GM23338 (cell line): ENCODE measurements at regions not wholly inside any gene's neighbourhood (a gene's known extent, or its start where the extent isn't known, plus 50 kb on each side); places are given as distances from the start of the nearest gene placed in this dataset.

Experiments
- ATAC-seq: fragments of 200-7000 bp; cut with Tn5 transposase; 3 replicates; pipeline ENCODE4 v1.9.1; 2020
- DNase-seq: peaks from one replicate; pipeline ENCODE4 v3.0.0-alpha.2; 2015; ENCODE audit warnings: low spot score
- H2AFZ ChIP-seq: fragments of 200-600 bp; sonication (generic); 2 replicates; pipeline ENCODE4 v1.8.0; 2016; ENCODE audit warnings: antibody characterized with exemption, mild to moderate bottlenecking, moderate library complexity
- H3F3A ChIP-seq: fragments of 200-600 bp; sonication (generic); replicated peaks from 2 replicates; pipeline ENCODE4 v1.8.0; 2017; ENCODE audit warnings: antibody characterized with exemption, mixed run types, low read depth
- H3K27ac ChIP-seq: fragments of 200-600 bp; sonication (generic); 2 replicates; pipeline ENCODE4 v1.6.1; 2016; ENCODE audit warnings: low read depth
- H3K27me3 ChIP-seq: fragments of 200-600 bp; sonication (generic); 2 replicates; pipeline ENCODE4 v1.8.0; 2016; ENCODE audit warnings: mild to moderate bottlenecking, mixed run types, moderate library complexity; ENCODE audit not compliant: insufficient read depth
- H3K36me3 ChIP-seq: fragments of 200-600 bp; sonication (generic); 2 replicates; pipeline ENCODE4 v1.8.0; 2016; ENCODE audit warnings: mild to moderate bottlenecking; ENCODE audit not compliant: insufficient read depth
- H3K4me1 ChIP-seq: fragments of 200-600 bp; sonication (generic); 2 replicates; pipeline ENCODE4 v1.8.0; 2016; ENCODE audit warnings: mild to moderate bottlenecking, moderate library complexity; ENCODE audit not compliant: insufficient read depth
- H3K4me2 ChIP-seq: fragments of 200-600 bp; sonication (generic); 2 replicates; pipeline ENCODE4 v1.7.1; 2017; ENCODE audit warnings: mixed run types
- H3K4me3 ChIP-seq: fragments of 200-600 bp; sonication (generic); 2 replicates; pipeline ENCODE4 v1.6.1; 2016; ENCODE audit warnings: mixed run types
- H3K79me2 ChIP-seq: fragments of 200-600 bp; sonication (generic); replicated peaks from 2 replicates; pipeline ENCODE4 v1.8.0; 2017; ENCODE audit warnings: mild to moderate bottlenecking; ENCODE audit not compliant: insufficient read depth
- H3K9me2 ChIP-seq: fragments of 200-600 bp; sonication (generic); 2 replicates; pipeline ENCODE4 v1.8.0; 2017; ENCODE audit not compliant: insufficient read depth
- H4K20me1 ChIP-seq: fragments of 200-600 bp; sonication (generic); replicated peaks from 2 replicates; pipeline ENCODE4 v1.8.0; 2017; ENCODE audit warnings: mild to moderate bottlenecking; ENCODE audit not compliant: insufficient read depth
- H3K27ac Mint-ChIP-seq: 2 replicates; pipeline ENCODE4 v1.8.0; 2020; ENCODE audit warnings: inconsistent platforms, mild to moderate bottlenecking, moderate library complexity, mixed read lengths
- H3K27me3 Mint-ChIP-seq: 3 replicates; pipeline ENCODE4 v1.8.0; 2022; ENCODE audit warnings: low read depth, mild to moderate bottlenecking, moderate library complexity, mixed read lengths, inconsistent platforms; ENCODE audit not compliant: insufficient read depth, poor library complexity
- H3K36me3 Mint-ChIP-seq: 3 replicates; pipeline ENCODE4 v1.8.0; 2021; ENCODE audit warnings: low read depth, mild to moderate bottlenecking, inconsistent platforms, moderate library complexity, mixed read lengths
- H3K4me1 Mint-ChIP-seq: 3 replicates; pipeline ENCODE4 v1.8.0; 2020; ENCODE audit warnings: mild to moderate bottlenecking, inconsistent platforms, mixed read lengths
- H3K4me3 Mint-ChIP-seq: 3 replicates; pipeline ENCODE4 v1.8.0; 2021; ENCODE audit warnings: moderate library complexity, mild to moderate bottlenecking, inconsistent platforms, mixed read lengths
- H3K9me3 Mint-ChIP-seq: 3 replicates; pipeline ENCODE4 v1.8.0; 2020; ENCODE audit warnings: moderate library complexity, mild to moderate bottlenecking, inconsistent platforms, mixed read lengths
- NANOG ChIP-seq: IDR thresholded peaks from 2 replicates; pipeline ENCODE4 v1.6.1; 2016; ENCODE audit warnings: antibody characterized with exemption, borderline replicate concordance
- STAT1 ChIP-seq: IDR thresholded peaks from one replicate; pipeline ENCODE4 v1.6.1; 2016; ENCODE audit warnings: antibody characterized with exemption; ENCODE audit not compliant: unreplicated experiment
- ZNF114 ChIP-seq: fragments of 250-450 bp; sonication (Bioruptor Pico); IDR thresholded peaks from 2 replicates; pipeline ENCODE4 v1.5.0; 2020; ENCODE audit warnings: mild to moderate bottlenecking, moderate library complexity
- ZNF462 ChIP-seq: fragments of 250-450 bp; sonication (Bioruptor Pico); IDR thresholded peaks from 2 replicates; pipeline ENCODE4 v1.5.0; 2020; ENCODE audit warnings: mild to moderate bottlenecking, moderate library complexity
- TF ChIP-seq, protein P1 (sequence below): IDR thresholded peaks from one replicate; pipeline ENCODE4 v1.6.1; 2018; ENCODE audit warnings: antibody characterized with exemption; ENCODE audit not compliant: unreplicated experiment
- TF ChIP-seq, protein P2 (sequence below), 2 experiments: fragments of 200-600 bp in 1 of 2; sonication (generic) in 1 of 2; conservative IDR thresholded peaks; 2 replicates each; pipeline versions ENCODE4 v1.5.1 to v1.6.1; 2016 to 2017; ENCODE audit warnings: antibody characterized with exemption in 2 of 2, low read depth in 2 of 2, mild to moderate bottlenecking in 2 of 2, moderate library complexity in 1 of 2

- no peaks in the 10 kb centered on the region for H3K36me3 ChIP-seq
- peaks cover 13% of the 10 kb centered on the region; the same call in 2 of the 3 replicates for H3K9me3 Mint-ChIP-seq
- no peaks in the 10 kb centered on the region for H4K20me1 ChIP-seq
- no peaks in the 10 kb centered on the region for H3K4me1 ChIP-seq
- no peaks in the 10 kb centered on the region for H3K4me1 Mint-ChIP-seq
- no peak overlapping the region for H3K4me3 ChIP-seq
- no peaks in the 10 kb centered on the region for H3K27me3 ChIP-seq
- H3K79me2 ChIP-seq: no peaks in the 10 kb centered on the region
- no peak overlapping the region for H3K4me2 ChIP-seq
- H3K36me3 Mint-ChIP-seq: peaks cover 20% of the 10 kb centered on the region
- no peak overlapping the region for H3K27ac ChIP-seq
- no peaks in the 10 kb centered on the region for H3F3A ChIP-seq
- no peak overlapping the region for H3K27ac Mint-ChIP-seq
- no peak for ATAC-seq
- H2AFZ ChIP-seq: no peak overlapping the region
- 0 out of 2 replicates have a peak, but pooled peaks cover 5% of the 10 kb centered on the region for H3K9me2 ChIP-seq
- H3K27me3 Mint-ChIP-seq: no peaks in the 10 kb centered on the region
- H3K4me3 Mint-ChIP-seq: no peak overlapping the region
- DNase-seq: no peak
- TF ChIP-seq, protein P1, sequence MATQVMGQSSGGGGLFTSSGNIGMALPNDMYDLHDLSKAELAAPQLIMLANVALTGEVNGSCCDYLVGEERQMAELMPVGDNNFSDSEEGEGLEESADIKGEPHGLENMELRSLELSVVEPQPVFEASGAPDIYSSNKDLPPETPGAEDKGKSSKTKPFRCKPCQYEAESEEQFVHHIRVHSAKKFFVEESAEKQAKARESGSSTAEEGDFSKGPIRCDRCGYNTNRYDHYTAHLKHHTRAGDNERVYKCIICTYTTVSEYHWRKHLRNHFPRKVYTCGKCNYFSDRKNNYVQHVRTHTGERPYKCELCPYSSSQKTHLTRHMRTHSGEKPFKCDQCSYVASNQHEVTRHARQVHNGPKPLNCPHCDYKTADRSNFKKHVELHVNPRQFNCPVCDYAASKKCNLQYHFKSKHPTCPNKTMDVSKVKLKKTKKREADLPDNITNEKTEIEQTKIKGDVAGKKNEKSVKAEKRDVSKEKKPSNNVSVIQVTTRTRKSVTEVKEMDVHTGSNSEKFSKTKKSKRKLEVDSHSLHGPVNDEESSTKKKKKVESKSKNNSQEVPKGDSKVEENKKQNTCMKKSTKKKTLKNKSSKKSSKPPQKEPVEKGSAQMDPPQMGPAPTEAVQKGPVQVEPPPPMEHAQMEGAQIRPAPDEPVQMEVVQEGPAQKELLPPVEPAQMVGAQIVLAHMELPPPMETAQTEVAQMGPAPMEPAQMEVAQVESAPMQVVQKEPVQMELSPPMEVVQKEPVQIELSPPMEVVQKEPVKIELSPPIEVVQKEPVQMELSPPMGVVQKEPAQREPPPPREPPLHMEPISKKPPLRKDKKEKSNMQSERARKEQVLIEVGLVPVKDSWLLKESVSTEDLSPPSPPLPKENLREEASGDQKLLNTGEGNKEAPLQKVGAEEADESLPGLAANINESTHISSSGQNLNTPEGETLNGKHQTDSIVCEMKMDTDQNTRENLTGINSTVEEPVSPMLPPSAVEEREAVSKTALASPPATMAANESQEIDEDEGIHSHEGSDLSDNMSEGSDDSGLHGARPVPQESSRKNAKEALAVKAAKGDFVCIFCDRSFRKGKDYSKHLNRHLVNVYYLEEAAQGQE: no peak
- TF ChIP-seq ZNF462: no peak
- TF ChIP-seq NANOG: no peak
- no peak for TF ChIP-seq STAT1
- TF ChIP-seq ZNF114: no peak
- TF ChIP-seq, protein P2, sequence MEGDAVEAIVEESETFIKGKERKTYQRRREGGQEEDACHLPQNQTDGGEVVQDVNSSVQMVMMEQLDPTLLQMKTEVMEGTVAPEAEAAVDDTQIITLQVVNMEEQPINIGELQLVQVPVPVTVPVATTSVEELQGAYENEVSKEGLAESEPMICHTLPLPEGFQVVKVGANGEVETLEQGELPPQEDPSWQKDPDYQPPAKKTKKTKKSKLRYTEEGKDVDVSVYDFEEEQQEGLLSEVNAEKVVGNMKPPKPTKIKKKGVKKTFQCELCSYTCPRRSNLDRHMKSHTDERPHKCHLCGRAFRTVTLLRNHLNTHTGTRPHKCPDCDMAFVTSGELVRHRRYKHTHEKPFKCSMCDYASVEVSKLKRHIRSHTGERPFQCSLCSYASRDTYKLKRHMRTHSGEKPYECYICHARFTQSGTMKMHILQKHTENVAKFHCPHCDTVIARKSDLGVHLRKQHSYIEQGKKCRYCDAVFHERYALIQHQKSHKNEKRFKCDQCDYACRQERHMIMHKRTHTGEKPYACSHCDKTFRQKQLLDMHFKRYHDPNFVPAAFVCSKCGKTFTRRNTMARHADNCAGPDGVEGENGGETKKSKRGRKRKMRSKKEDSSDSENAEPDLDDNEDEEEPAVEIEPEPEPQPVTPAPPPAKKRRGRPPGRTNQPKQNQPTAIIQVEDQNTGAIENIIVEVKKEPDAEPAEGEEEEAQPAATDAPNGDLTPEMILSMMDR (conservative IDR thresholded peaks at IDR 0.05; ENCODE audit: low read depth in 2 of 2): no peak
Measured at GRCh38 chr9:28747351-28747985, 1174.2 kb upstream of the C9orf72 start.
